Mesothelial cell of epicardium (in vitro differentiated cells): ENCODE measurements at regions not wholly inside any gene's neighbourhood (a gene's known extent, or its start where the extent isn't known, plus 50 kb on each side); places are given as distances from the start of the nearest gene placed in this dataset.

ENCODE experiments used
- DNase-seq, 2 experiments: peaks; one replicate each; pipeline ENCODE4 v3.0.0; 2021; ENCODE audit warnings: low spot score in 2 of 2; ENCODE audit not compliant: unreplicated experiment in 2 of 2
- H3K27ac Mint-ChIP-seq: 2 replicates; pipeline ENCODE4 v1.8.0; 2021; ENCODE audit warnings: mixed read lengths
- H3K27me3 Mint-ChIP-seq: 2 replicates; pipeline ENCODE4 v1.8.0; 2021; ENCODE audit warnings: low read depth, mixed read lengths
- H3K36me3 Mint-ChIP-seq: 2 replicates; pipeline ENCODE4 v1.8.0; 2021; ENCODE audit warnings: mixed read lengths
- H3K4me1 Mint-ChIP-seq: 2 replicates; pipeline ENCODE4 v1.8.0; 2021; ENCODE audit warnings: mixed read lengths
- H3K4me3 Mint-ChIP-seq: 2 replicates; pipeline ENCODE4 v1.8.0; 2021; ENCODE audit warnings: mild to moderate bottlenecking, moderate library complexity, mixed read lengths
- H3K9me3 Mint-ChIP-seq: 2 replicates; pipeline ENCODE4 v1.8.0; 2021; ENCODE audit warnings: mixed read lengths
- CTCF ChIP-seq: fragments of 200-600 bp; sonication (generic); IDR thresholded peaks from one replicate; pipeline ENCODE4 v1.5.0; 2021; ENCODE audit warnings: antibody characterized with exemption; ENCODE audit not compliant: unreplicated experiment

- Mint-ChIP-seq H3K36me3 (peaks cover 7% of the 10 kb centered on the region), H3K4me1 (peaks cover 7% of the 10 kb centered on the region), H3K27ac (no peak overlapping the region), H3K27me3 (no peaks in the 10 kb centered on the region), H3K4me3 (no peak overlapping the region), H3K9me3 (peaks cover 8% of the 10 kb centered on the region)
- no peak for DNase-seq
- no peak for TF ChIP-seq CTCF
Observed at GRCh38 chr10:8481718-8482504, 427.4 kb downstream of the GATA3 start.

- H3K4me3 Mint-ChIP-seq, result no peak overlapping the region
- H3K9me3 Mint-ChIP-seq, result no peaks in the 10 kb centered on the region
- no peaks in the 10 kb centered on the region for H3K36me3 Mint-ChIP-seq
- H3K27me3 Mint-ChIP-seq, result no peaks in the 10 kb centered on the region
- H3K27ac Mint-ChIP-seq, result no peak overlapping the region
- no peak for TF ChIP-seq CTCF
- peaks cover 10% of the 10 kb centered on the region for H3K4me1 Mint-ChIP-seq
- no peak for DNase-seq
Observed at GRCh38 chr10:8485032-8485431, 430.5 kb downstream of the GATA3 start.

- no peak overlapping the region for H3K4me3 Mint-ChIP-seq
- TF ChIP-seq CTCF, result no peak
- H3K9me3 Mint-ChIP-seq, result peaks cover 1% of the 10 kb centered on the region
- peaks cover 10% of the 10 kb centered on the region for H3K4me1 Mint-ChIP-seq
- no peak for DNase-seq
- H3K27me3 Mint-ChIP-seq, result no peaks in the 10 kb centered on the region
- no peaks in the 10 kb centered on the region for H3K36me3 Mint-ChIP-seq
- H3K27ac Mint-ChIP-seq, result no peak overlapping the region
Observed at GRCh38 chr10:8487346-8487745, 432.9 kb downstream of the GATA3 start.

- no peak overlapping the region for H3K27ac Mint-ChIP-seq
- no peaks in the 10 kb centered on the region for H3K27me3 Mint-ChIP-seq
- peaks cover 10% of the 10 kb centered on the region for H3K4me1 Mint-ChIP-seq
- no peak for DNase-seq
- H3K36me3 Mint-ChIP-seq, result no peaks in the 10 kb centered on the region
- H3K9me3 Mint-ChIP-seq, result peaks cover 4% of the 10 kb centered on the region
- H3K4me3 Mint-ChIP-seq, result no peak overlapping the region
- no peak for TF ChIP-seq CTCF
Observed at GRCh38 chr10:8489232-8489631, 434.7 kb downstream of the GATA3 start.

- DNase-seq, result no peak
- Mint-ChIP-seq H3K36me3 (no peaks in the 10 kb centered on the region), H3K27me3 (no peaks in the 10 kb centered on the region)
Observed at GRCh38 chr10:8489823-8490222, 435.3 kb downstream of the GATA3 start.

More at GRCh38 chr10:8489823-8490222, 435.3 kb downstream of the GATA3 start:
- no peak overlapping the region for H3K27ac Mint-ChIP-seq
- H3K4me3 Mint-ChIP-seq, result no peak overlapping the region
- H3K4me1 Mint-ChIP-seq, result peaks cover 10% of the 10 kb centered on the region
- H3K9me3 Mint-ChIP-seq, result peaks cover 4% of the 10 kb centered on the region
- no peak for TF ChIP-seq CTCF
